Putamen (tissue), 1 donor: ENCODE measurements at regions not wholly inside any gene's neighbourhood (a gene's known extent, or its start where the extent isn't known, plus 50 kb on each side); places are given as distances from the start of the nearest gene placed in this dataset.
A peak's percentile ranks its signal among the peaks of the same experiment; 100 is the strongest.
"Not testable (repeated sequence)": the region's sequence is repeated elsewhere in the genome, so short reads cannot be mapped to it uniquely, and the experiment has no call there.

Experiments
- DNase-seq: peaks from one replicate; pipeline ENCODE4 v3.0.0-alpha.2; 2016; ENCODE audit warnings: low spot score

DNA sequence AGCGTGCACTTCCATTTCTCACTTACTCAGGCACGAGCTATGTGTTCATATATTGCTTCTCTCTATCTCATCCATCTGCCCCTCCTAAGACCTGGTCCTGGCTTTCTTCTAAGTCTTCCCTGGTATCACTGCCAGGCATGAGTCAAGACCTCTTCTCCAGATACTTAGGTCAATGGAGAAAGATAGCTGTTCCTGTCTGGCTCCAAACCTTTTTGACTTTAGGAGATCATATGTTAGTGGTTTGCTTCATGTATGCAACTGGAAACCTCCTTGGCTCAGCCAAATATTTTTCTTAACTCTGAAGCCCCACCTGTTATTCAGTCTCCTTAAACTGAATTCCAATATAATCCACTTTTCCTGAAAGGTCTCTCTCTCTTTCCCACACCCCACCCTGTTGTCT lies 211.6 kb upstream of the PTBP2 start:
- no peak for DNase-seq

DNA sequence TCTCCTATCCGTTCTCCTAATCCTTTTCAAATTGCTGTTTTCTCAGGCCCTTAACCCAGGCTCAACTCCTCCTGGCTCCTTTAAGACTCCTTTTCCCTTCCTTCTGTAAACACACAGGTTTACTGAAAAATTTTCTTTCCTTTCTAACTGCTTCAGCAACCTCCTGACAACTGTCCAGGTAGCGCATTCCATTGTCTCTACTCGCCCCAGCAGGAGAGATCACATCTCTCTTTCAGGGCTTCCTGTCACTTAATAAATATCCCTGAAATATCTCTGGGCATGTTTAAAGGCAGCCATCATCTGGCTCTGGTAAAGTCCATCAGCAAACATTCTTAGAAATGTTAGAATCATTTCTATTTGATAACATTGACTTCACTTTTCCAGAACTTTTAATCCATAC lies 211.2 kb upstream of the PTBP2 start:
- DNase-seq, result no peak

DNA sequence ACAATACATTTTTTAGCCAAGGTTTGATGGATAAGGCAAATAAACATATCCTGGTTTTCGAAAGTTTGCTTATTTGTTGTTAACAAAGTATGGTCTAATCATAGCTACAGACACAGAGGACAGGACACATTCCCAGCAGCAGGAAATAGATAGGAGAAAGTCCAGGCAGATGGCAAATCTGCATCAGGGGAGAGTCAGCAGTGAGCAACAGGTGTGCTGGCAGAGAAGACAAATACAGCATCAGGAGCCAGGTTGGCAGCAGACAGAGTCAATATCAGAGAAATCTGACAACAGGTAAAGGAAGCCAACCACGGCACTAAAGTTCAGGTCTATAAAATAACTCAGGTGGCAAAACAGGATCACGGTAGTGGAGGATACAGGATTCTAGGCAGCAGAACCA lies 210.7 kb upstream of the PTBP2 start:
- no peak for DNase-seq

DNA sequence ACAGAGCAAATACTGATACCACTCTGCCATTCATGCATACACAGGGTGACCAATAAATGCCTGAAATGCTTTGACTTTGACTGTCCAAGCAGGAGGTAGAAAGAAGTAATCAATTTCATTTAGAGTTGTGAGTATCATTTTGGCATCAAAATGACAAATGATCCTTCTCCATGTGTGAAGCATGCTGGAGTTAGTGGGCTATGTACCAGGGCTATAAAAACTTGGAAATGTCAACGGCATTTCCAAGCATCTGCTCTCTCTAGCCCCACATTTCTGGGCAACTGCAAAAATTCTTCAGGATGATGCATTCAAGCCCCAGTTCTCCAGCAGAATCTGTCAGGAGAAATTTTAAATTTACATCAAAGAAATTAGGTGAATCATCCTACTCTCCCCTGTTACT lies 208.4 kb upstream of the PTBP2 start:
- DNase-seq, result no peak

DNA sequence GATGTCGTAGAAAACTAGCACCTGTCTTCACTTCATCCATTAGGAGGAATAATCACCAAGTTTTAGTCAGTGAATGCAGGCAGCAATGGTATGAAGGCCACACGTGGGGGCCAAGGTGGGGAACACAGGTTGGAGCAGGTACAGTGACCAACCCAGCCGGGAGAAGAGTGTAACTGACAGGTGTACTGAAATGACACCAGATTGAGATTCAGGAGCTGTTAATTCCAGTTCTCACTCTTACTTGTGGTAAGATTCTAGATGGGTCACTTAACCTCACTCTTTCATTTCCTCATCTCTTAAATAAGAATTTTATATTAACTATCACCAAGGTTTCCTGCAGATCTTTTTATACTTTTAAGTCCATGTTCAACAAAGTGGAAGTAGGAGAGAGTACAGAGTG lies 206.2 kb upstream of the PTBP2 start:
- no peak for DNase-seq

DNA sequence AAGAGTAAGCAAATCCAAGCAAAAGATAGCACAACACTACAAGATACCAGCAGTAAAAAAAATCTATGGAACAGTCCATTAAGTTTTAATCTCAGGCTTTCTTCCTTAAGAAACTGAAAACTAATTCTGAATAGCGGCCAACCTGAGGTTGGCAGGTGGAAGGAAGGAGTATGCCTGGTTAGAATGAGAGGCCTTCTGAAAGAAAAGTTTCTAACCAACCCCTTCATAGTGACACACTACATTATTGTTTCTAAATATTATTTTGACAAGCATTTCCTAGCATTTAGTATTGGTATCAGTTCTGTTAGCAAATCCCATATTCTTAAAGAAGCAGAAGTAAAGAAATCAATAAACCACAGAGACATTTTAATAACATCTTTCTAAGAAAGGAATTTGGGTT lies 205.7 kb upstream of the PTBP2 start:
- DNase-seq, result no peak

DNA sequence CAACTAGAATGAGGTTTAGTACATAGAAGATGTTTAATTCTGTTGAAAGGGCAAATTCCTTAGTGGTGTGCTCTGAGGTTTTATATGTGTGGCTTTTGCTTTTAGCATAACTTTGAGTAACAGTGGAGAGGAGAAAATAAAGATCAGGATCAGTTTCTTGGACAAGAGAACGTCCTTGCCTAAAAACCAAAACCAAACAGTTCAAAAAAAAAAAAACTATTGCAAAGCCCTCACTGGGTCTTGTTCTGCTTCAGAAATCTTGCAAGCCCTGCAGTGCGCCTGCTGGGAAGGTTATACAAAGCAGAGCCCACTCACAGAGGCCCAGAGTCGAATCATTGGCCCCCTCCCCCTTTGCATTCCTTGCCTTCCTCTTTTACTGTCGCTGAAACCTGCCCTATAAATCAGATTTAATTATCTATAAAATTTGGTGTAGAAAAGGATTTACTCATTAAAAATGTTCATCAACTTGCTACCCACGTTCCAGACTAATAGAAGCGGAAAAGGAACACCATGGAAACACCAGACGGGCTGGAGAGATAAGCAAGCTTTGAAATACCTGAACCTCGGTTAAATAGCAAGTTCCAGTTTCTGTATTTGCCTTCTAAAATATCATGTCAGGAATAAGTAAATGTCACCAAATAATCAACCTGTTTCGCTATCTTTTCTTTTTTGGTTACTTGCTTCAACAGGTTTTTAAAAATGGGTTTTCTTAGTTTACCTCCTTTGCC lies 201.6 kb upstream of the PTBP2 start:
- no peak for DNase-seq

DNA sequence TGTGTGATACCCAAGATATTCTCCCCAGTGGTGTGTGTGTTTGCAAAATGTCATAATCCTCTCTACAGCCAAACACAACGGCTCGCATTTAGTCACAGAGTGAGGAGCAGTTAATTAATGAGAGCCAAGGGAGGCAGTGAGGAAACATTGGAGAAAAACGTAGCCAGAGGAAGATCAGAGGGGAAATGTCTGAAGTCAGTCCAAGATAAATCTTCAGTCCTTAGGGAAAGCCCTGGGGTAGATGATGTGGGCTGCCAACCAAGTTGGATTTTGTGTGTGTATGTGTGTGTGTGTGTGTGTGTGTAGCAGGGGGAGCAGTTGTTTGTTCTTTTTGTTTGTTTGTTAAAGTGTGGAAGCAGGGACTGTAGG lies 201.0 kb upstream of the PTBP2 start:
- no peak for DNase-seq

DNA sequence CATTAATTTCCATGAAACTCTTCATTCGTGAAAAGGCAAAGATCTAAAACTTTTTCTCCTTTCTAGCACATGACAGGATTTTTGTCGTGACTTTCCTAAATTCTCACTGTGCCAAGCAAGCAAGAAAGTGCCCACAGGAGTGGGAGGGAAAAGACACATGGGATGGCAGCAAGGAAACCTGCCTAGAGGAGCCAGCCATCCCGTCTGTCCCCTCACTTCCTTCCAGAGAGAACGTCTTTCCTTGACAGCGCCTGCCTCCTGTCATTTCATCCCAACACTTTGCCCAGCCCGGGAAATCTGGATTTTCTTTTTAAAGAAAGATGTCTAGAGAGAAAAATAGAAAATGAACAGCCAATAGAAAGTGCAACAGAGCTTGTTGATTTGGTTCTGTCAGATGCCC lies 200.6 kb upstream of the PTBP2 start:
- DNase-seq, result no peak

DNA sequence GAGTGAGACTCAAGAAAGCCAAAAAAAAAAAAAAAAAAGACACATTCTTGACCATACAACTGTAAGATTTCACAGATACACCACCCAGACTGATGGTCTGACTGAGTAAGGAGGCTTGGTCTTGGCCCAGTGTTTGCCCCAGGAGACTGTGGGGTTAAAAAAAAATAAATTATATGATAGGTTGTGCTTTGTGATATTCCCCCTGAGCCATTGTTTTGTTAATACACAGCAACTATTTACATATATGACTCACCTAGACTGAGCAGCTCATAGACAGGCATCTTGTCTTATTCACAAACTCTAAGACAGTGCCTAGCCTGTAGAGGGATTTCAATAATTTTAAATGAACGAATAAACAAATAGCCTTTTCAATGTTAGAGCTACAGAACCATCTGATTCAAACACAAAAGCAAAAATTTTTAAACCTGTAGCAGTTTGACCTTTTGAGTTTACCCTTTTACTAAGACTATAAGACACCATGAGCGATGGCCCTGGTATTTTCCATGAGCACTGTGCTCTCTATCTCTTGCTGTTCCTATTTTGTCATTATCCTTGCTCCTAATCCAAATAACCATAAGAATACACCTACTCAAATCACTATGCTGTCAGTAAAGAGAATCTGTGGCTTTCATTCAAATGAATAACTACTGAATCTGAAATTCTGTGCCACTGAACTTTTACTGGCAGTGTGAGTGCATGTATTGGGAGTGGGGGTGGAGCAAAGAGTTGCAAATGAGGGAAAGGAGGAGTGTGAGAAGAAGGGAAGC lies 199.4 kb upstream of the PTBP2 start:
- peak; percentile 38 for DNase-seq

DNA sequence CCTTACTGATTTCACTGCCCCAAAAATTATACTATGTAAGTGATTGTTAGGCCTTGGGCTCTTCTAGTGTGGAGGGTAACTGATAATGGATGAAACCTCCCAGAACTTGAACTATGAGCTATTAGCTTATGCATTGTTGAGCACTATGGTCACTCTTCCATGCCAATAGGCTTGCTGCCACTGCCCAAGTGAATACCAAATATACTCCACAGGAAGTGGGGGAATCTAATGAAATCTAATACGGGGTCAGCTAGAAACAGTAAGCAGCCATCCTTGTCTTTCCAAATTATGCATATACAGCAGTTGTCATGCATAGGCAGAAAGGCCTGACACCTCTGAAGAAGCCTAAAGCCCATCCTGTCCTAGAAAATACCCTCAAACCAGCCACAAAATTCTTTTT lies 198.7 kb upstream of the PTBP2 start:
- no peak for DNase-seq

DNA sequence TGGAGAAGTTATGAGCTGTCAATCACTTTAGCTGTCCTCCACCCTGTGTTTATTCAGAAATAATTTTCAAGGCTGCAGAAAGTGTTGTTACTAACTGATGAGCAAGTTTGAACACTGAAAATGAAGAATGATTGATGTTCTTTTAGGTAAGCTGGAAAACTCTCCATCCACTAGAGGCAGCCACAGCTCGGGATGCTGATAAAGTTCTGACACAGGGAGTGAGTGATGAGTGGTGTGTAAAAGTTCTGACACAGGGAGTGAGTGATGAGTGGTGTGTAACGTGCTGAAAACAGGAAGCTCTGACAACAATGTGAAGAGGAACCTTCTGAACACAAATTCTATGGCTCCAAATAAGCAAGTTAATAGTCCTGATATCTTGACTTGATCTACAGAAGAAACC lies 197.5 kb upstream of the PTBP2 start:
- no peak for DNase-seq

DNA sequence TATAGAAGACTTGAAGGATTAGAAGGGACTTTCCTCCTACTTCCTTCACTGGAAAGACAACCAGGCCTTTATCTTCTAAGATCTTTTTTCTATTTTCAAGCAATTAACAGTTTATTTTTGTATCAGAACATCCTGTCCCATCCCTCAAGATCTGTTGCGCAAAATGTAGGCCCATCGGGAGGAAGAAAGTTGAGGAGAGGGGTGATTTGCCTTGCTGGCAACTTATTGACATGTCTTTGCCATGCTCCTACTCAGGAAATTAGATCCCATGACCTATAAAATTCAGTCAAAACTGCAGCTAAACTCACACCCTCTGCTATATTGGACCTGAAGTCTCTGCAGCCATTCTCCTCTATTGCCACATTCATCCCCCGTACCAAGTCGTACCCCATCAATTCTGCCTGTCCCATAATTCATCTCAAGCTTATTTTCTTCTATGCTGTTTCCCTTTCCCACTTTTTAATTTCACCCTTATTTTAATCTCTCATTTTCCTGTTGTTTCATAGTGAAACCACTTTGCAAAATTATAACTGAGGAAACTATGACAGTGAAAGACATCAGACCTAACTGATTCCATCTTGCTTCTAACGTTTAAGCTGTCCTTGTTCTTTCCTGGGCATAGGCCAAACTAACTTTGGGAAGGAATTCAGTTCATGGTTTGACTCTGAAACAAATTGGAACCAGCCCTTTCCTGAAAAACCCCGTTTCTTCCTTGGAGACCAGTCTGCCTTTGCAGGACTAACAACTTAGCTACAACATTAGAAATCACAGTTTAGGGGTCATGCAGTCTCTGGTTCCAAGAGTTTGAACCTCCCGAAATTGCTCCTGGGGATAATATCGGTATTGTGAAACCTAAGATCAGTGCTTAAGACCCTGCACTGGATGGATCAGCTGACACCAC lies 195.7 kb upstream of the PTBP2 start:
- DNase-seq, result no peak

DNA sequence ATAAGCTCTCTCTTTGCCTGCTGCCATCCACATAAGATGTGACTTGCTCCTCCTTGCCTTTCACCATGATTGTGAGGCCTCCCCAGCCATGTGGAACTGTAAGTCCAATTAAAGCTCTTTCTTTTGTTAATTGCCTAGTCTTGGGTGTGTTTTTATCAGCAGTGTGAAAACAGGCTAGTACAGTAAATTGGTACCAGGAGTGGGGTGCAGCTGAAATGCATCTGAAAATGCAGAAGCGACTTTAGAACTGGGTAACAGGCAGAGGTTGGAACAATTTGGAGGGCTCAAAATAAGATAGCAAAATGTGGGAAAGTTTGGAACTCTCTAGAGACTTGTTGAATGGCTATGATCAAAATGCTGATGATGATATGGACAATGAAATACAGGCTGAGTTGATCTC lies 192.9 kb upstream of the PTBP2 start:
- not testable (repeated sequence) for DNase-seq

DNA sequence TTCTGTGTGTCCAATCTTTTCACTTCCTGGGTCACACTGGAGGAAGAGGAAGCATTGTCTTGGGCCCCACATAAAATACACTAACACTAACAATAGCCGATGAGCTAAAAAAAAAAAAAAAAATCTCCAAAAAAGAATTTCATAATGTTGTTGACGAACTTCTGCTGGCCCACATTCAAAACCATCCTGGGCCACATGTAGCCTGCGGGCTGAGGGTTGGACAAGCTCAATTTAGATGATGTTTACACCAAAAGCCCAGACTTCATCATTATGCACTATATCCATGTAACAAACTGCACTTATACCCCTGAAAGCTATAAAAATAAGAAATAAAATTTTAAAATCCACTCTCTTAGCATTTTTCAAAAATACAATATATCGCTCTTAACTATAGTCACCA lies 187.8 kb upstream of the PTBP2 start:
- DNase-seq, result no peak

DNA sequence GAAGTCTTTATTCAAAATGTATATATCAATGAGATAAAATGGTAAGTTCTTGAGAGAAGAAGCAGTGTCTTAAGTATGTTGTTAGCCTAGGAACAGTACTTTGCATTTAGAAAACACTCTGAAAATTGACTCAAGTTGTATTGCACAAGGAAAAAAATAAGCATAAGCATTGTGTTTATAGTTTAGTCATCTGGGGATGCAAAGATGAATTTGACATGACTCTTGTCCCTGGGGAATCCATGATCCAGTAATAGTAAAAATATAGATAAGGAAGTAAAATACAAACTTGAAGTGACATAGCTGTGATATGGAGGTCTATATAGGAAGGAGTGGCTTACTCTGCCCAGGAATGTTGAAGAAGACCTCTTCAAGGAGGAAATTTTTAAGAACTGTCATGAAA lies 185.0 kb upstream of the PTBP2 start:
- DNase-seq, result no peak

DNA sequence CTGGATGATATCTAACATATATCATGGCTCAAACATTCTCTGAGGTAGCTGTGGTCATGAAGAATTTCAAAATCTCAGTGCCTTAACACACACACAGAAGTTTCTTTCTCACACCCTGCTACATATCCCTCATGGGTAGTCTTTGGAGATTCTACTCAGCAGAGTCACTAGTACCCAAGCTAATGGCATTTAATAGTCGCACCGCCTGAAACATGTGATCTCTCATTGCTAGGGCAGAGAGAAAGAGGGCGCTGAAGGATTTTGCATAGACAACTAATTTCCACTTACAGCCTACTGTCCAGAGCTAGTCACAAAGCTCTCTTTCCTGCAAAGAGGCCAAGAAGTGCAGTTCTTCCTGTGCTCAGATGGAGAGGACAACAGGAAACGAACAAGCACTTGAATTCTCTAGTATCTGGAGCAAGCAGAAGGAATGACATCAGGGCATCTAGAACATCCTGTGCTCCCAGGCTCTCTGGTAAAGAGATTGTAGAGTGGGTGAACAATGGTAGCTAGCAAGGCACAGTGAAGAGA lies 183.4 kb upstream of the PTBP2 start:
- DNase-seq, result peak; percentile 49

DNA sequence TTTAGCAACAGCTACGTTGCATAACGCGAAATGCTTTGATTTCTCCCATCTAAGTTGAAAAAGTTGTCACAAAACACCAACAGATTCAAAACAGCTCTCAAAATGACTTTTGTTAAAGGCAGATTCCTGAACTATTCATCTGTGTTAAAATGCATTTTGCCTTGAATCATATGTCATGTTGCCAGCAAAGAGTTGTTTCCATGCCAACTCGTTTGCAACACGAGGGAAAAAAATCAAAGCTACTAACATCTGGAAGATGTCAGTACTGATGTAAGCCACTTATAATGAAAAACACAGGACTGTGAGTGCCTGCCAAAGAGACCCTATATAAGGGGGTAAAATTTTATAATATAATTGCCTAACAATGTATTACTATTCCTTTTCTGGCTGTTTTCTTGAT lies 182.7 kb upstream of the PTBP2 start:
- DNase-seq, result no peak

DNA sequence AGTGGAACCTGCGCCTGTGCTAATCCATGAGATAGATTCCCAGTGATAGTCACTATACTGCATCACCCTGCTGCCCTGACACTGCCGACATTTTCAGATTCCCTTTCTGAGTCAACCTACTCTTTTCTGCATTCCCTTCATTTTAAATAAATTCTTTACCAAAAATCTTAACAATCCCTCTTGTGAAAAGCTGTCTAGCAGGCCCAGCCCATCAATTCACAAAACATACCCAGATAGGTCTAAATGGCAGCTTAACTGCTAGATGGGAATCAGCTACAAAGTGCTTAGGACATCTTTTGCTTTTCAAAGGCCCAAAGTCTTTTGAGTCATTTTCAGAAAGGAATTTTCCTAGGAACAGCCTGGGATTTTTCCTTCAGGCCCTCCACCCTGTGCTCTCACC lies 180.1 kb upstream of the PTBP2 start:
- DNase-seq, result no peak

DNA sequence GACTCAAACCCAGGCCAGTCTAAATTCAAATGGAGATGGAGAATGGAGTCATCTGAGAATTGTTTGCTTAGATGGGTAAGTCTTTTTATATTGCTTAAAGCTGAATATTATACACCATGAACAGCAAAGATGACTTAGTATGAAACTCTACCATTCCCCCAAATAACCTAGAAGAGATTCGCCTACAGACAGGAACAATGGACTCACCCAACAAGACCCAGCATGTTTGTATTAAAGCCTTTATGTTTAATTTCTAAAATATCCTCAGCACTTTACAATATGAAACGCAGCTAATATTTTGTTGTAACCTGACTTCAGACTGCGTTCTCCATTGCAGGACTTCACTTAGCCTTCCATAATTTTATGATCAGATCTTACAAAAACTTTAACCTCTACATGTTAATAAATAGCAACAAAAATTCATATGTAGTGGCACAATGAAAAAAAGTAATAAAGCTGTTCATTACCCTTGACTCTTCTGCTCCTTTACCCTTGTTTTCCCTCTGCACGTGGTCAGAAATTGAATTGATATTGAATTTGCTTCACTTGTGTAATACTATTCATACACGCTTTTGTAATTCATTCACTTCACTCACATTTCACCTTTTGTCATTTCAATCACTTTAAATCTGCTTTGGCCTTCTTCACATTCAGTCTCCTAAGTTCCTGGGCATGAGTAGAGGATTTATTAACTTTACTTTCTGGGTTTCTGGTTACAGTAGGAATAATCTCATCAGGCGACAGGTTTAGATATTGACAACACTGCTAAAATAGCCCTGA lies 177.3 kb upstream of the PTBP2 start:
- DNase-seq, result no peak

DNA sequence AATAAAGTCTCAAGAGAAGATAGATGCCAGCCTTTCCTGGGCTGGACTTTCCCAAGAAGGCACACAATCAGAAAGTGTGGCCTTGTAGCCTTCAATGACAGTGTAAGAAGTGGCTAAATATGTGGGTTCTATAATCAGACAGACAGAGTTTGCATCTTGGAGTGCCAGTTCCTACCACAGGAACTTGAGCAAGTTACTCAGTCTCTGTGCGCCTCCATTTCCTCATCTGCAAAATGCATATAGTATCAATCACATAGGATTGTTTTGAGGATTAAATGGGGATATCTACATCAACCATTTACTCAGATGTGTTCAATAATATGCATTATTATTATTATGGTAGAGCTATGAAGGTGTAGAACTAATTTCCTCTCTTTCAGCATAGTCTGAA lies 176.8 kb upstream of the PTBP2 start:
- no peak for DNase-seq
